ENCODE measurements at regions not wholly inside any gene's neighbourhood (a gene's known extent, or its start where the extent isn't known, plus 50 kb on each side); places are given as distances from the start of the nearest gene placed in this dataset.

GRCh38 chr13:59364641-59365085, 799.1 kb downstream of the DIAPH3 start:
- TF ChIP-seq POLR2A (IDR thresholded peaks at IDR 0.05), result no peak
- no peak for TF ChIP-seq CTCF (IDR thresholded peaks at IDR 0.05)
- TF ChIP-seq EP300 (IDR thresholded peaks at IDR 0.05), result no peak

Data from tibial nerve (tissue), 4 donors.